BLaER1 treated with 17β-estradiol and CSF1 and Interleukin-3, amounts not matched to agents 10 nM and 100 nM (cell line): ENCODE measurements at regions not wholly inside any gene's neighbourhood (a gene's known extent, or its start where the extent isn't known, plus 50 kb on each side); places are given as distances from the start of the nearest gene placed in this dataset.
A peak's percentile ranks its signal among the peaks of the same experiment; 100 is the strongest.
"Not testable (repeated sequence)": the region's sequence is repeated elsewhere in the genome, so short reads cannot be mapped to it uniquely, and the experiment has no call there.

Experiments used
- H3K27ac ChIP-seq, 11 experiments: shearing (Covaris generic); formaldehyde crosslinking; 2 replicates each; pipeline ENCODE4 v1.8.1; 2022
- H3K27me3 ChIP-seq, 11 experiments: shearing (Covaris generic); formaldehyde crosslinking; 2 replicates each; pipeline ENCODE4 v1.8.1; 2022
- H3K36me3 ChIP-seq, 11 experiments: shearing (Covaris generic); formaldehyde crosslinking; 2 replicates each; pipeline ENCODE4 v1.8.1; 2022
- H3K4me1 ChIP-seq, 10 experiments: shearing (Covaris generic); formaldehyde crosslinking; 2 replicates each; pipeline ENCODE4 v1.8.1; 2022
- H3K4me2 ChIP-seq, 11 experiments: shearing (Covaris generic); formaldehyde crosslinking; 2 replicates each; pipeline ENCODE4 v1.8.1; 2022
- H3K4me3 ChIP-seq, 10 experiments: shearing (Covaris generic); formaldehyde crosslinking; 2 replicates each; pipeline ENCODE4 v1.8.1; 2022
- H3K9ac ChIP-seq, 11 experiments: shearing (Covaris generic); formaldehyde crosslinking; 2 replicates each; pipeline ENCODE4 v1.8.1; 2022
- H3K9me3 ChIP-seq, 11 experiments: shearing (Covaris generic); formaldehyde crosslinking; replicated peaks in 1 of 11; 2 replicates each; pipeline ENCODE4 v1.8.1; 2022
- H4K20me1 ChIP-seq, 11 experiments: shearing (Covaris generic); formaldehyde crosslinking; 2 replicates each; pipeline ENCODE4 v1.8.1; 2022
- Cebpa-rat ChIP-seq, 11 experiments: shearing (Covaris generic); IDR thresholded peaks; 2 replicates each; pipeline ENCODE4 v1.8.1; 2022

- no peak overlapping the region for H3K9ac ChIP-seq
Measured at GRCh38 chr13:69274231-69274630, 833.4 kb upstream of the ATXN8OS start.

GRCh38 chr13:69264362-69265334 lies 843.0 kb upstream of the ATXN8OS start:
- peak overlapping the region in 9 of 11 experiments; percentile 35 to 76 (median 67); a peak in 18 of 22 replicates for H3K4me2 ChIP-seq
- H3K4me1 ChIP-seq, result peaks cover 0 to 43% (median 29%) of the 10 kb centered on the region in 10 experiments; a peak in 16 of 20 replicates
- no peaks in the 10 kb centered on the region for H4K20me1 ChIP-seq
- no peak for TF ChIP-seq Cebpa-rat (IDR thresholded peaks at IDR 0.05)
- no peak overlapping the region for H3K9ac ChIP-seq
- no peak overlapping the region for H3K4me3 ChIP-seq
- peaks cover 0 to 9% (median 0%) of the 10 kb centered on the region in 11 experiments; a peak in 3 of 22 replicates for H3K9me3 ChIP-seq
- H3K27ac ChIP-seq, result peak overlapping the region in 1 of 11 experiments; percentile 5; a peak in 1 of 22 replicates
- no peaks in the 10 kb centered on the region for H3K27me3 ChIP-seq
- H3K36me3 ChIP-seq, result no peaks in the 10 kb centered on the region

More at GRCh38 chr13:69274231-69274630, 833.4 kb upstream of the ATXN8OS start:
- H3K27ac ChIP-seq, result no peak overlapping the region
- no peaks in the 10 kb centered on the region for H3K4me1 ChIP-seq
- no peaks in the 10 kb centered on the region for H4K20me1 ChIP-seq
- no peak overlapping the region for H3K4me3 ChIP-seq
- H3K36me3 ChIP-seq, result no peaks in the 10 kb centered on the region
- H3K4me2 ChIP-seq, result no peak overlapping the region
- TF ChIP-seq Cebpa-rat (IDR thresholded peaks at IDR 0.05), result no peak
- H3K27me3 ChIP-seq, result no peaks in the 10 kb centered on the region
- H3K9me3 ChIP-seq, result no peaks in the 10 kb centered on the region

GRCh38 chr13:69243366-69243765 lies 864.3 kb upstream of the ATXN8OS start:
- no peak overlapping the region for H3K9ac ChIP-seq
- no peak overlapping the region for H3K4me2 ChIP-seq
- no peak overlapping the region for H3K27ac ChIP-seq
- H3K36me3 ChIP-seq, result no peaks in the 10 kb centered on the region
- no peak overlapping the region for H3K4me3 ChIP-seq
- H4K20me1 ChIP-seq, result no peaks in the 10 kb centered on the region
- no peaks in the 10 kb centered on the region for H3K27me3 ChIP-seq
- no peaks in the 10 kb centered on the region for H3K4me1 ChIP-seq
- TF ChIP-seq Cebpa-rat (IDR thresholded peaks at IDR 0.05), result no peak
- H3K9me3 ChIP-seq, result no peaks in the 10 kb centered on the region

- no peak overlapping the region for H3K4me3 ChIP-seq
- no peak overlapping the region for H3K4me2 ChIP-seq
- H3K4me1 ChIP-seq, result peaks cover 0 to 6% (median 1%) of the 10 kb centered on the region in 10 experiments; a peak in 4 of 20 replicates
- TF ChIP-seq Cebpa-rat (IDR thresholded peaks at IDR 0.05), result no peak
- H3K9ac ChIP-seq, result no peak overlapping the region
- H3K9me3 ChIP-seq, result no peaks in the 10 kb centered on the region
- H4K20me1 ChIP-seq, result no peaks in the 10 kb centered on the region
- no peaks in the 10 kb centered on the region for H3K27me3 ChIP-seq
- H3K36me3 ChIP-seq, result no peaks in the 10 kb centered on the region
- no peak overlapping the region for H3K27ac ChIP-seq
Measured at GRCh38 chr13:69234171-69234570, 873.5 kb upstream of the ATXN8OS start.

- H3K4me2 ChIP-seq, result no peak overlapping the region
- no peaks in the 10 kb centered on the region for H3K36me3 ChIP-seq
- no peaks in the 10 kb centered on the region; a peak in 1 of 20 replicates for H3K4me1 ChIP-seq
- no peaks in the 10 kb centered on the region for H3K9me3 ChIP-seq
- H3K9ac ChIP-seq, result no peak overlapping the region
- no peak for TF ChIP-seq Cebpa-rat (IDR thresholded peaks at IDR 0.05)
- no peaks in the 10 kb centered on the region for H3K27me3 ChIP-seq
- no peak overlapping the region for H3K27ac ChIP-seq
- H4K20me1 ChIP-seq, result no peaks in the 10 kb centered on the region
- H3K4me3 ChIP-seq, result no peak overlapping the region
Measured at GRCh38 chr13:69226427-69226826, 881.2 kb upstream of the ATXN8OS start.

- H3K9ac ChIP-seq, H3K4me2 ChIP-seq, H3K27me3 ChIP-seq, H3K36me3 ChIP-seq, H3K4me3 ChIP-seq, H3K27ac ChIP-seq, H3K9me3 ChIP-seq, H4K20me1 ChIP-seq, H3K4me1 ChIP-seq: not testable (repeated sequence)
Measured at GRCh38 chr13:69221633-69222498, 885.8 kb upstream of the ATXN8OS start.

GRCh38 chr13:69213396-69213795 lies 894.2 kb upstream of the ATXN8OS start:
- no peak overlapping the region for H3K9ac ChIP-seq
- H3K27ac ChIP-seq, result no peak overlapping the region
- H4K20me1 ChIP-seq, result no peaks in the 10 kb centered on the region
- no peaks in the 10 kb centered on the region for H3K27me3 ChIP-seq
- no peak overlapping the region for H3K4me3 ChIP-seq
- H3K36me3 ChIP-seq, result no peaks in the 10 kb centered on the region
- no peak for TF ChIP-seq Cebpa-rat (IDR thresholded peaks at IDR 0.05)
- H3K4me1 ChIP-seq, result no peaks in the 10 kb centered on the region
- no peaks in the 10 kb centered on the region; a peak in 2 of 22 replicates for H3K9me3 ChIP-seq
- no peak overlapping the region for H3K4me2 ChIP-seq

GRCh38 chr13:69204620-69205019 lies 903.0 kb upstream of the ATXN8OS start:
- no peak for TF ChIP-seq Cebpa-rat (IDR thresholded peaks at IDR 0.05)
- H3K36me3 ChIP-seq, result no peaks in the 10 kb centered on the region
- no peak overlapping the region for H3K4me2 ChIP-seq
- no peak overlapping the region for H3K27ac ChIP-seq
- no peaks in the 10 kb centered on the region for H4K20me1 ChIP-seq
- no peak overlapping the region for H3K4me3 ChIP-seq
- H3K9ac ChIP-seq, result no peak overlapping the region
- no peaks in the 10 kb centered on the region for H3K4me1 ChIP-seq
- no peaks in the 10 kb centered on the region for H3K27me3 ChIP-seq
- peaks cover 0 to 4% (median 0%) of the 10 kb centered on the region in 11 experiments; a peak in 1 of 22 replicates for H3K9me3 ChIP-seq

- H3K27ac ChIP-seq, result no peak overlapping the region
- no peak overlapping the region for H3K9ac ChIP-seq
- no peaks in the 10 kb centered on the region for H3K27me3 ChIP-seq
- H3K36me3 ChIP-seq, result no peaks in the 10 kb centered on the region
- H3K4me2 ChIP-seq, result no peak overlapping the region
- H3K9me3 ChIP-seq, result peaks cover 0 to 4% (median 0%) of the 10 kb centered on the region in 11 experiments; a peak in 1 of 22 replicates
- no peak overlapping the region for H3K4me3 ChIP-seq
- H4K20me1 ChIP-seq, result no peaks in the 10 kb centered on the region
- no peaks in the 10 kb centered on the region for H3K4me1 ChIP-seq
- TF ChIP-seq Cebpa-rat (IDR thresholded peaks at IDR 0.05), result no peak
Measured at GRCh38 chr13:69202996-69203395, 904.6 kb upstream of the ATXN8OS start.
